HT1080 (cell line): ENCODE measurements at regions not wholly inside any gene's neighbourhood (a gene's known extent, or its start where the extent isn't known, plus 50 kb on each side); places are given as distances from the start of the nearest gene placed in this dataset.
"Not testable (repeated sequence)": the region's sequence is repeated elsewhere in the genome, so short reads cannot be mapped to it uniquely, and the experiment has no call there.

Experiments used
- DNase-seq: peaks from one replicate; pipeline ENCODE4 v3.0.0-alpha.2; 2015; ENCODE audit warnings: low read depth

DNA sequence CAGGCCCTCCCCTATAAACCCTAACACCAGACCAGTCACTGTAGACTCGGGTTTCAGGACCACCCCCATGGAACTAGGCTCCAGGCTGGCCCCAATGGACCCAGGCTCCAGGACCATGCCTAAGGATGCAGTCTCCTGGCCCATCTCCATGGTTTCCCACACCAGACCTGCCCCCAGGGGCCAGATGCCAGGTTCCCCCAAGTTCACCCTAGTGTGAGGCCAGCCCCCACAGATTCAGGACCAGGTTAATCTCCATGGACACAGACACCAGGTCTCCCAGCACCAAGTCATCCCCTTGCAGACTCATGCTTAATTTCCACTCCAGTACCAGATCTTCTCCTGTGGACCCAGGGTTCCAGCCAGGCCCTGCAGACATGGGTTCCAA is 103.8 kb upstream of the LANCL2 start:
- DNase-seq, result no peak

DNA sequence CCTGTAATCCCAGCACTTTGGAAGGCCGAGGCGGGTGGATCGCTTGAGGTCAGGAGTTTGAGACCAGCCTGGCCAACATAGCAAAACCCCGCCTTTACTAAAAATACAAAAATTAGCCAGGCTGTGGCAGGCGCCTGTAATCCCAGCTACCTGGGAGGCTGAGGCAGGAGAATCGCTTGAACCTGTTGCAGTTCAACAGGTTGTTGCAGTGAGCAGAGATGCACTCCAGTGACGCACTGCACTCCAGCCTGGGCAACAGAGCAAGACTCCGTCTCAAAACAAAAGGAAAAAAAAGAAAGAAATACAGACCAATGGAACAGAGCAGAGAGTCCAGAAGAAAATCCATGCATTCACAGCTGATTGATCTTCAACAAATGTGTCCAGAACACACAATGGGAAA is 99.8 kb upstream of the LANCL2 start:
- DNase-seq, result not testable (repeated sequence)

DNA sequence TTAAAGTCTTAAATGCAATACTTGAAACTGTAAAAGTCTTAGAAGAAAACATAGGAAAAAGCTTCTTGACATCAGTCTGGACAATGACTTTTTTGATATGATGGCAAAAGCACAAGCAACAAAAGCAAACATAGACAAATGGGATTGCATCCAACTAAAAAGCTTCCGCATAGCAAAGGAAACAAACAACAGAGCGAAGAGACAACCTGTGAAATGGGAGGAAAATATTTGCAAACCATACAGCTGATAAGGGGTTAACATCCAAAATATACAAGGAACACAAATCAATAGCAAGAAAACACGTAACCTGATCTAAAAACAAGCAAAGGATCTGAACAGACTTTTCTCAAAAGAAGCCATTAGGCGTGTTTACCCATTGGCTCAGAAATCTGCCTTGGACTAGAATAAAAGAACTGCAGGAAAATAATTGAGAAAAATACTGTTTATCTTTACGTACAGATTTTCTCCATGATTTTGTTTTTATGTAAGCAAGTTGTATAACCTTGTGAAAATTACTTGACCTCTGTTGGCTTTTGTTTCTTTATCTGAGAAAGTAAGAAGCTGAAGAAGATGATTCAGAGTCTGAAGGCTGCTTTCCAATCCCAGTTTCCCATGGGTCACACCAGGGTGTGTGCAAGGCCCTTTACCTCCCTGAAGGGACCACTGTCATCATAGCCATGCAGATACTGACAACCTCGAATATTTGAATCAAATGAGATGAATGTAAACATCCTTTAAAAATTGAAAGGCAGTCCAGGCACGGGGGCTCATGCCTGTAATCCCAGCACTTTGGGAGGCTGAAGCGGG is 99.1 kb upstream of the LANCL2 start:
- DNase-seq, result no peak

DNA sequence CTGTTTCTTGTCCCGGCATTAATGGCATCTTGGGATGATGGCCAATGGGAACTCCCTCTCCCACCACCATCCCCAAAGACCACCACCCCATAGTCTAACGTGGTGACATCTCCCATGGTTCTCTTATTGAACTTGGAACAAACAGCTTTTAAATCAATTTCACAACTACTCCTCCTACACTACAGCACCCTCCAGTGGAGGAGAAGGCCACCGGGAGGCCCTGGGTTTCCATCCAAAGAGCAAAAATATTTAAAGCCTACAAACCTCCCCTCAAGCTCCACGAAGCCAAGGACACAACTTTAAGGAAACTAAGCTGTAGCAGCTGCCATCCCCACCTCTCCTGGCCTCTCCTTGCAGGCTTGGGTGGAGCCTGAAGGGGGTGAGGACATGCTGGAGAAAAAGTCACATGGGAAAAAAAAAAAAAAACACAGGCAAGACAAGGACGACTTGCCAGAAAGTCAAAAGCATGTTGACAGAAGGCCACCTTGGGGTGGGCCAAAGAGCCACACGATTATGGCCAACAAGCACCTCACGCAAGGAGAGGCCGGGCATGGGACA is 94.0 kb upstream of the LANCL2 start:
- DNase-seq, result no peak

DNA sequence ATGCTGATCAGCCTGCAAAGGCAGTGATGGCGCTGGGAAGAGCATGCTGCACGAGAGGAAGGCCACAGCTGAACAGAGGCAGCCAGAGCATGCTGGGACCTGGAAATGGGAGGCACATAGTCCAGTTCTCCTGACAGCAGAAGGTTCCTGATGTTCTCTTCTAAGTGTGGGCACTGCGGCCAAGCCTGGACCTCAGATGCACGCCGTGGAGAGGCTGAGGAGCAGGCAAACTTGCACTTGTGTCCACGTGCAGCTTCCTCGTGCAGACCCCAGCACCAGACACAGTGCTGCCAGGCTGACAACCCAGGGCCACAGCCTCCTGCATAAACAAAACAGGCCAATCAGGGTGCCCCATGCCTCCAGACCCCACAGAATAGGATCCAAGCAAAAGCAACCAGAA is 93.5 kb upstream of the LANCL2 start:
- no peak for DNase-seq

DNA sequence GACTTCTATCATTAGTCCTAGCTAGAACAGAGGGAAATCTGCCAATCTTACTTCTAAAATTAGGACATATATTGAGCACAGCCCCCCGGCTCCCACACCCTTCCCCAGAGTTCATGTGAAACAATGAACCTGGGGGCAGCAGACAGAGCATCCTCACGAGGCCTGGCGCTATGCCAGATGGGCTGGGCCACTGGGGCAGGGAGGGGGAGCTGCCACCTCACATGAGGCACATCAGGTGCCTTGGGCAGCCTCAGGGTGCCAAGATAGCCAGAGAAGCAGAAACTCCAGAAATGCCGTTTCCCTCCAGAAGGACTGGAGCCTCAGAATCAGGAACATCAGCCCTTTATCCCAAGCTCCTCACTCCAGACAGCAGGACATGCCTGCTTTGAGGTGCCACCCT is 92.8 kb upstream of the LANCL2 start:
- no peak for DNase-seq

DNA sequence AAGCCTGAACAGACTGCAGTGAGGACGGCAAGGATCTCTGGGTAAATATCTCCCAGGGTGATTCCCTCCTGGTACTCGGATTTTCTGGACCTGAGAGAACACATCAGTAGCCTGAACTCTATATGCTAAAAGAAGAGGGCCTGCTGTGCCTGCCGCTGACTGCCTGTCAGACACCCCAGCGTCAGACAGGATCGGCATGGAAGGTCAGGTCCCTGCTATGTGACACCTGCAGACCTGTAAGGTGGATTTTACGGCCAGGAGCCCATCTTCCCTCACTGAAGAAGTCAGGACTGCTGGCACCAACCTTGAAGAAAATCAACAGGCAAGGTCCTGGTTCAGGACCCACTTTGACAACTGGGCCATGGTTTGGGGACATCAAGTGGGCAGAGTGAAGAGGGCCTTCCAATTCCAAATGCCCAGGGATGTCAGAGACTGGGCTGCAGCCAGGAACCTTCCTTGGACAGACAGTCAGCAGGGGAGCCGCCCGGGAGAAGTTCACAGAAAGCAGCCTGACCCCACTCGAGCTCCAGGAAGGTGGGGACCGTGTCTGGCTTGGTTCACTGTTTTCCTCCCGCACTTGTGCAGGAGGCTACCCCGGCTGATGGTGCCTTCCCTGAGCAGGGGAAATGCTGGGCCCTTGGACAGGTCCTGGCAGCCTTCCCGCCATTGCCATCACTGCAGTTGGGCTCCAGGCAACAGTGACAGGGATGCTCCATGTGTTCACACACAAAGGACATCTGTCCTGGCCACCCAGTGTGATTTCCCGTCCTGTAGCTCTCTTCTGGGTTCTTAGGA is 91.8 kb upstream of the LANCL2 start:
- DNase-seq, result no peak

DNA sequence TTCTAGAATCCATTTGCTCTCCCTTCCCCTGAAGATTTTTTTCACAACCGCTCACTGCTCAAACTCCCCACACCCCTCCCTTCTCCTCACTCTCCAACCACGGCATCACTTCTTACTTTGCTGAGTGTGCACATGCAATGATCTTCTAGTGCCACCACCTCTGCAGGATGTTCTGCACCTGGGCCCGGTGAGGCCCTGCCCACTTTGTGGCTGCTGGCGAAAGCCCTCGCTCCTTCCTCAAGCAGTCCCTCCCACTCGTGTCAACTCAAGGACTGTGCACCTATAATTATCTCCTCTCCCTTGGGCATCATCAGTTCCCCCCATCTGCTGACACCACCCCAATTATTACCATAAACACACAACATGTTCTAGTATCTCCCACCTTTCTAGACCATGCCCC is 91.0 kb upstream of the LANCL2 start:
- no peak for DNase-seq

DNA sequence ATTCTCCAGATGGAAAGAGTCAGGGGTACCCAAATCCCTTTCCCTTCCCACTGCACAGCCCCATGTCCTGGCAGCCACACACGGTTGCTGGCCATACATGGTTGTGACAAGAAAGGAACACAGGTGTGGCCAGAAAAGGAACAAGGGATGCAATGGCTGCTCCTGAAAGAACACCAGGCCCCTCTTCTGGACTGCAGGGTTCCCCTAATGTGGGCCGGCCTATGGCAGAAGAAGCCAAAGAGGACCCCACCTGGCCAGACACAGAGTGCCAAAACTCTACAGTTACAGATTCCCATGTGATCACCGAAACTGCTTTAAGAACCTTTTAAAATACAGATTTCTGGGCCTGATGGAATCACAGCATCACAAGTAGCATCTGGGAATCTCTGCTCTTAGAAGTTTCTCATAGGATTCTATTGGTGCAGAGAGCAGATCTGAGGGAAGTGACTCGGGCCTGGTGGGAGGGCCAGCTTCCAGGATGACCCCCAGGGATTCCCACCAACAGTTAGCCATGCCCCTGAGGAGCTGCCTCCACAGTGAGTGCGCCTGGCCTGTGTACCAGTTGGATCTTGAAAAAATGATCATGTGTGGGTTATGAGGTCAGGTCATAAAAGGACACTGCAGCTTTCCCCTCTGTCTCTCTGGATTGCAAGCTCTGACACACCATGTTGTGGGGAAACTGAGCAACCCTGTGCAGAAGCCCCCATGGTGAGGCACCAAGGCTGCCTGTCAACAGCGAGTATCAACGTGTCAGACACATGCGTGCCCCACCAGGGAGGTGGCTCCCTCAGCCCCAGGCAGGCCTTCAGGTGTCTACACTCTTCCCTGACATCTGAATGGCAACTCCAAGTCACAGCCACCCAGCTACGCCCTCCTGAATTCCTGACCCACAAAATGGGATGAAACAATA is 89.6 kb upstream of the LANCL2 start:
- DNase-seq, result no peak

DNA sequence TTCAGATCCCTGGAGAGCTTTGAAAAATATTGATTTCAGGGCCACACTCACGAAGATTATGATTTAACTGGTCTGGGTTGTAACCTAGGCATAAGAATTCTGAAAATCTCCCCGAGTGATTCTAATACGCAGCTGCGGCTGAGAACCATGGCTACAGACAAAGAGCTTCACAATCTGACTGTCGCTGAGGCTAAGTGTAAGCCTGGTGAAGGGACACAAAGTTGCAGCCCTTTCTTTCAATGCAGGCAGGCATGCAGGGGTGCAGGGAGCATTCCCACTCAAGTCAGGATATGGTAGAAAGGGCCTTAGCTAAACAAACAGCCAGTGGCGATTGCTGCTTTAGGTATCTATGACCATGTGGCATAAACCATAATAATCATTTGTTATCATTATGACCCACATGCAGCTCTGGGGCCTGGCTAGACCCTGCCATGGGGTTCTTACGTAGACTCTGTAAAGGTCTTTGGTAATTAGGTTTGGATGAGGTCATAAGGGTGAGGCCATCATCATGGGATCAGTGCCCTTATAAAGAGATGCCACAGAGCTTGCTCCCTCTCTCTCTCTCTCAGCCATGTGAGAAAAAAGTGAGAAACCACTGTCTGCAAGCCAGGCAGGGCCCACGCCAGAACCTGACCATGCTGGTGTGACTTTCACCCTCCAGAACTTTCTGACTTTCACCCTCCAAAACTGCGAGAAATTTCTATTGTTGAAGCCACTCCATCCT is 88.4 kb upstream of the LANCL2 start:
- DNase-seq, result no peak

DNA sequence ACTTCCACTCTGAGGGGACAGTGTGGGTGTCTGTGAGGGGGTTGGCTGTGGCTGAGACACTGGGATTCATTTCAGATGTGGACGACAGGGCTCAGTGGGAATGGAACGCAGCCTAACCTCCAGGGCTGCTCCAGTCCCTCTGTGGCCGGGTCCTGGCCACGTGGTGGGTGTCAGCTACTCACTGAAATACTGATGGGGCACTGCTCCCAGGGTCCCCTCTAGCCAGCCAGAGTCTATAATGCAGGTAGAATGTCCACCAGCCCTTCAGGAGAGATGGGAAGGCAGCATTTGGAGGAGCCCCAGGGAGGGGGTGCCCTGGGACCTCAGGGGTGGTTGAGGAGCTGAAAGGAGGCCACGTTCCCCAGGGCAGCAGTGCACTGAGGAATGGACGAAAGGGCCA is 87.2 kb upstream of the LANCL2 start:
- no peak for DNase-seq

DNA sequence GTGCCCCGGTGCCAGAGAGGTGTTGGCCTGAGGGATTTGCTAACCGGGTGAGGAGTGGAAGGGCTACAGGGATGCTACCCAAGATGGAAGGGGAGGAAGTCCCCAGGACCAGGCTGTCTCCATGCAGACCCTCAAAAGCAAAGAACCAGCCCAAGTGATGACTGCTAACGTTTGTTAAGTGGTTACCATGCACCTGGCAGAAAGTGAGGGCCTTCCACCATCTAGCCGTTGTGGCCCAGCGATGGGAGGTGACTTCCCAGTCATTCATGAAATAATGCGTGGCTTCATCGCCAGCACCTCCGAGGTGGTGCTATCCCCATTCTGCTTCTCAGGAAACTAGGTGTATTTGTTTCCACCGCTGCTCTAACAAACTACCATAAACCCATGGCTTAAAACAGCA is 86.8 kb upstream of the LANCL2 start:
- no peak for DNase-seq

DNA sequence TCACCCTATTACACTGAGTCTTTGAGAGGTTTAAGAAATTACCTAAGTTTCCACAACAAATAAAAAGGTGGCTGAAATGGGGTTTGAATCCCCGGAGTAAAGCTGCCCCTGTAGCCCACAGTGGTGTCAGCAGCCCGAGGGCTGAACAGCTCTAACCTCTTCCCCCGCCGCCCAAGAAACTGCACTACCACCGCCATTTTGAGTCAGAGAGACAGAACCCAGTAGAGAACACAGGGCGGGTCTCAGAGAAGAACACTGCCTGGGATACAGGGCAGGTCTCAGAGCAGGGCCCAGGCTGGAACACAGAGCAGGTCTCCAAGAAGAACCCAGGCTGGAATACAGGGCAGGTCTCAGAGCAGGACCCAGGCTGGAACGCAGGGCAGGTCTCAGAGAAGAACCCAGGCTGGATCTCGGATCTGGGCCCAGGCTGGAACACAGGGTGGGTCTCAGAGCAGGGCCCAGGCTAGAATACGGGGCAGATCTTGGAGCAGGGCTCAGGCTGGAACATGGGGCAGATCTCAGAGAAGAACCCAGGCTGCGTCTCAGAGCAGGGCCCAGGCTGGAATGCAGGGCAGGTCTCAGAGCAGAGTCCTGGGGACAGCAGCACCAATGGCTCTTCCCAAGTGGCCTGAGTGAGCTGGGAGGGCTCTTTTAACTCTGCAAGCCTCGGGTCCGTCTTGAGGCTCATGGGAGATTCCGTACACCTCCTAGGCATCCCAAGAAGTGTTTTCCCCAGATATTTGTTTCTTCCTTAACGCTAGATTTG is 85.9 kb upstream of the LANCL2 start:
- no peak for DNase-seq

DNA sequence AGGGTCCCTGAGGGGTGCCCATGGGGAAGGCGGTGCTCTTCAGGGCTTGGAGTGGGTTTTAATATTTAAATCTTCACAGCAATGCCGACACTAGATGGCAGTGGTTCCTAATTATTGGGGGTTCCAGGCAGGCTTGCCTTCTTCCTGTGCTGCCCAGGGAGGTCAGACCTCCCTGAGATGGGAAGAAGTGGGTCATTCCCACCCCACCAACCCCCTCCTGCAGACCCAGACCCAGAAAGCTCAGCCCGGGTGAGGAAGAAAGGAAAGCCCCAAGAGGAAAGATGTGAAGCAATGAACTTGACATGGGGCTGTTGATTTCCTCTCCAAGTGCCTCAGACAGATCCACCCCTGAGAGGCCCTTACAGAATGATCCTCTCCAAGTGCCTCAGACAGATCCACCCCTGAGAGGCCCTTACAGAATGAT is 85.1 kb upstream of the LANCL2 start:
- DNase-seq, result peak; percentile 63

DNA sequence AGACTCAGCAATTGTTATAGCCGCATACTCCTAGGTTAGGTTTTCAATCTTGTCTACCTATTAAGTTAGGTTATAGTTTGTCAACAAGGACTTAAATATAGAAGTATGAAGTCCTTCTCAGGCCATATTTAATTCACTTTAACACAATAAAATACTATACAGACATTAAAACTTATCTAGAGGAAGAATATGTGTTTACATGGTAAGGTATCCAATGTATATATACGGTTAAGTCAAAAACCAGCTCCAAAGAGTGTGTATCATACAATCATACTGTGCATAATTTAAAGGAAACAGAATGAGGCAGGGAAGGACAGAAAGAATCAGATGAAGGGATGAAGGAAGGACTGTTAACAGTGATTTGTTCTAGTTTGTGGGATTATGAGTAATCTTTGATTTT is 79.5 kb upstream of the LANCL2 start:
- no peak for DNase-seq

DNA sequence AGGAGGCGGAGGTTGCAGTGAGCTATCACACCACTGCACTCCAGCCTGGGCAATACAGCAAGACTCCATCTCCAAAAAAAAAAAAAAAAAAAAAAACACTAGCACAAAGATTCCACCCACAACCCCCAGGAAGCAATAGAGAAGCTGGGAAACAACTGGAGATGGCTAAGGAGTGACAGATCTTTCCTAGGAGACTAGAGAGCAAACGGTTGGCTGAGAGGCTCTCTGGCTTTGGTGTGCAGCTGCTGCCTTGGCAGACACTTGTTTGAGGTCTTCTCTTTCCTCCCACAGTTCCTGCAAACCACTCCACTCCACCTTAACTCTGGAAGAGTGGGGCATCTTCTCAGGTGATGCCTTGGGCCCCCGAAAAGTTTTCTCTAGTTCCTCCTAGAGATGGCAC is 78.5 kb upstream of the LANCL2 start:
- no peak for DNase-seq

DNA sequence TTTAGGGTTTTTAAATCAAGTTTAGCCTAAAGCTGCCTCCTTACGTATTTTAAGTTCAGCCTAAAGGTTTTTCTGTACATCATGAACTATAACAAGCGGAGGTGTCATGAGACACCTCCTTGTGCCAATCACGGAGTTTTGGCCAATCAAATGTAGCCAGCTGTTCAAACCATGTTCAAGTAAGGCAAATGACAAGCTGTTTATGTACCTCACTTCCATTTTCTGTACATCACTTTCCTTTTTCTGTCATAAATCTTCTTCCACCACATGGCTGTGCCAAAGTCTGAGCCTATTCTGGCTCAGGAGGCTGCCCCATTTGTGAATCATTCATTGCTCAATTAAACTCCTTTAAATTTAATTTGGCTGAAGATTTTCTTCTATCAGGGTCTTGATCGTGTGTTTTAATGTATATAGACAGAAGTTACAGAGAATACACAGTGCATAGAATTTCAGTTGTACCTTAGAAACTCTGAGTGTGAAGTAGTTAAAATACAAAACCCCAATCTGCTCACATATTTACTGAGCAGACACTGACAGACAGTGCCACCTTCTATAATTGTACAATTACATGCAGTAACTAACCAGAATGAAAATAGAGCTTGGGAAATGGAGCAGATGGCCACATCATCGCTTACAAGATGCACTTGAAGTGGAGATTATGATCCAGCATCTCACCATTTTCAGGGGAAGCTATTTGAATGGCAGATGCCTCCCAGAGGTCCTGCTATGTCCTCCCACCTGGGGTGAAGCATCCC is 76.9 kb upstream of the LANCL2 start:
- no peak for DNase-seq

DNA sequence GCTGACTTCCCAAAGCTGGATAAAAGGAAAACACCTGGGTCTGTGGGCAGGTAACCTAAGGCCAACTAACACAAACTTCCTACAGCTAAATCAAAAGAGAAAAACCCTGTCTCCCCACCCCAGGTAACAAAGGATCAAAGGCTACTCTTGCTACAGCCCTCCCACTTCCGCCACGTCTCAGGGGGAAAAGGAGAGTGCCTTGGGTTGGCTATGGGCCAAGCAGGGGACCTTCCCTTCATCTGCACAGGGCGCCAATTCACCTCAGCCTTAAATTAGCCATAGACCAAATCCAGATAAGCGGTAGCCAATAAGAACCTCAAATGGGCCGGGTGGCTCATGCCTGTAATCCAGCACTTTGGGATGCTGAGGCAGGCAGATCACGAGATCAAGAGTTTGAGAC is 69.1 kb upstream of the LANCL2 start:
- no peak for DNase-seq

DNA sequence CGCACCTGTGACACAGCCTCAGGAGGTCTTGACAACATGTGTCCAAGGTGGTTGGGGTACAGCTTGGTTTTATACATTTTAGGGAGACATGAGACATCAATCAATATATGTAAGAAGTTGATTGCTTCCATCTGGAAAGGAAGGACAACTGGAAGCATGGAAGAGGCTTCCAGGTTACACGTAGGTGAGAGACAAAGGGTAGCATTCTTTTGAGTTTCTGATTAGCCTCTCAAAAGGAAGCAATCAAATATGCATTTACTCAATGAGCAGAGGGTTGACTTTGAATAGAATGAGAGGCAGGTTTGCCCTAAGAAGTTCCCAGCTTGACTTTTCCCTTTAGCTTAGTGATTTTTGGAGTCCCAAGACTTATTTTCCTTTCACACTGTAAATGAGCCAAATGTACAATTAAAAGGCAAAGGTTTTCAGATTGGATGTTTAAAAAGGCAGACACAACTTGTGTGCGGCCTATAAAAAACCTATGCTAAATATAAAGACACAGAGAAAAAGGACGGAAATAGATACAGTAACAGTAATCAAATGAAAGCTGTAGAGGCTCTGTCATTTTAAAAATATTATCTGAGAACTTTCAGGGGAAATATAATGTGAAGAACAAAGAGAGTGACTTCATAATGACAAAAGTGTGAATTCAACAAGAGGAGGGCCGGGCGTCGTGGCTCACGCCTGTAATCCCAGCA is 65.7 kb upstream of the LANCL2 start:
- no peak for DNase-seq
